OCI-LY1 (cell line): ENCODE measurements at regions not wholly inside any gene's neighbourhood (a gene's known extent, or its start where the extent isn't known, plus 50 kb on each side); places are given as distances from the start of the nearest gene placed in this dataset.

Experiments used
- CTCF ChIP-seq: fragments of 200-600 bp; sonication (generic), shearing (Covaris generic); IDR thresholded peaks from 2 replicates; pipeline ENCODE4 v1.5.1; 2017; ENCODE audit warnings: mild to moderate bottlenecking, antibody characterized with exemption, low read length, moderate library complexity, mixed read lengths
- EZH2 ChIP-seq: fragments of 200-600 bp; sonication (generic), shearing (Covaris generic); IDR thresholded peaks from 2 replicates; pipeline ENCODE4 v1.8.0; 2017; ENCODE audit warnings: borderline replicate concordance, mixed run types, mild to moderate bottlenecking, antibody characterized with exemption, low read length, moderate library complexity, mixed read lengths

GRCh38 chr13:38628554-38628953 is 58.3 kb upstream of the FREM2 start:
- TF ChIP-seq CTCF (no peak), EZH2 (no peak)
